NCI-H1105 treated with DMSO at 0.1 percent for 48 hours (cell line): ENCODE measurements at regions not wholly inside any gene's neighbourhood (a gene's known extent, or its start where the extent isn't known, plus 50 kb on each side); places are given as distances from the start of the nearest gene placed in this dataset.

Experiments used
- DNase-seq: peaks from one replicate; lab custom pipeline; 2025; lab: John Stamatoyannopoulos, UW

- DNase-seq = no peak
Observed at GRCh38 chr22:27123880-27124279, 466.5 kb downstream of the MIAT start.

- no peak for DNase-seq
Observed at GRCh38 chr22:27124351-27124966, 467.1 kb downstream of the MIAT start.

- DNase-seq = no peak
Observed at GRCh38 chr22:27125539-27125938, 468.2 kb downstream of the MIAT start.

GRCh38 chr22:27127911-27128310 lies 470.5 kb downstream of the MIAT start:
- DNase-seq = peak; percentile 16

- DNase-seq = no peak
Observed at GRCh38 chr22:27128461-27129085, 471.2 kb downstream of the MIAT start.

GRCh38 chr22:27129266-27129665 lies 471.9 kb downstream of the MIAT start:
- DNase-seq = no peak

- DNase-seq = no peak
Observed at GRCh38 chr22:27130906-27131305, 473.5 kb downstream of the MIAT start.

GRCh38 chr22:27131346-27131745 lies 474.0 kb downstream of the MIAT start:
- DNase-seq = no peak

GRCh38 chr22:27132400-27132799 lies 475.0 kb downstream of the MIAT start:
- no peak for DNase-seq

GRCh38 chr22:27133019-27133431 lies 475.6 kb downstream of the MIAT start:
- DNase-seq = no peak

GRCh38 chr22:27133681-27134314 lies 476.4 kb downstream of the MIAT start:
- no peak for DNase-seq

GRCh38 chr22:27134315-27134701 lies 476.9 kb downstream of the MIAT start:
- DNase-seq = no peak

- no peak for DNase-seq
Observed at GRCh38 chr22:27135031-27135981, 477.9 kb downstream of the MIAT start.

GRCh38 chr22:27136596-27136995 lies 479.2 kb downstream of the MIAT start:
- DNase-seq = no peak

- DNase-seq = no peak
Observed at GRCh38 chr22:27137871-27138337, 480.5 kb downstream of the MIAT start.

- DNase-seq = no peak
Observed at GRCh38 chr22:27138471-27138870, 481.1 kb downstream of the MIAT start.

- DNase-seq = no peak
Observed at GRCh38 chr22:27139935-27140511, 482.6 kb downstream of the MIAT start.

- DNase-seq = no peak
Observed at GRCh38 chr22:27142286-27142685, 484.9 kb downstream of the MIAT start.

- no peak for DNase-seq
Observed at GRCh38 chr22:27144321-27144720, 486.9 kb downstream of the MIAT start.

GRCh38 chr22:27146866-27147633 lies 489.7 kb downstream of the MIAT start:
- DNase-seq = no peak

- no peak for DNase-seq
Observed at GRCh38 chr22:27148055-27148454, 490.7 kb downstream of the MIAT start.
